Hippocampal formation (tissue), 2 donors: ENCODE measurements at regions not wholly inside any gene's neighbourhood (a gene's known extent, or its start where the extent isn't known, plus 50 kb on each side); places are given as distances from the start of the nearest gene placed in this dataset.
"Not testable (repeated sequence)": the region's sequence is repeated elsewhere in the genome, so short reads cannot be mapped to it uniquely, and the experiment has no call there.

ENCODE experiments used
- DNase-seq, 2 donors: peaks; one replicate each; lab custom pipeline; 2025; lab: John Stamatoyannopoulos, UW

- DNase-seq, result no peak
Observed at GRCh38 chr20:53800418-53800817, 206.8 kb upstream of the ZNF217 start.

DNA sequence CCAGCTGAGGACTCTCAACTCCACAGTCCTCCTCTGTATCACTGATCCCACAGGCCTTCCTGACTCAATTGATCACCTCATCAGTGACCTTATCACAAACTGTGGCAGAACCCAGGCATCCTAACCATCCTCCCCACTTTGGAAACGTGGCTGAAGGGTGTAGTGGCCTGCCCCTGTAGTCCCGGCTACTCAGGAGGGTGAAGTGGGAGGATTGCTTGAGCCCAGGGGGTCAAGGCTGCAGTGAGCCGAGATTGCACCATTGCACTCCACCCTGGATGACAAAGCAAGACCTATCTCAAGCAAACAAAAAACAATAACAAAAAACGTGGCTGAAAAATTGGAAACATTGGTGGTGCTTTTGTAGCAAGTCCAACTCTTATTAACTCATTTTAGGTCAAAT lies 203.4 kb upstream of the ZNF217 start:
- DNase-seq, result no peak

DNA sequence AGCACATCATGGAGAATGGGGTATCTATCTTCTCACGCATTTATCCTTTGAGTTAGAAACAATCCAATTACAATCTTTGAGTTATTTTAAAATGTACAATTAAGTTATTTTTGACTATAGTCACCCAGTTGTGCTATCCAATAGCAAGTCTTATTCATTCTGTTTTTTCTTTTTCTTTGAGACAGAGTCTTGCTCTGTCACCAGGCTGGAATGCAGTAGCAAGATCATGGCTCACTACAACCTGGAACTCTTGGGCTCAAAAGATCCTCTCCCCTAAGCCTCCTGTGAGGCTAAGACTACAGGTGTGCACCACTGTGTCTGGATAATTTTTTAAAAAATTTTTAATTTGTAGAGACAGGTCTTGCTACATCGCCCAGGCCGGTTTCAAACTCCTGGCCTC lies 201.5 kb upstream of the ZNF217 start:
- DNase-seq, result no peak

GRCh38 chr20:53794529-53795115 lies 201.0 kb upstream of the ZNF217 start:
- no peak for DNase-seq

DNA sequence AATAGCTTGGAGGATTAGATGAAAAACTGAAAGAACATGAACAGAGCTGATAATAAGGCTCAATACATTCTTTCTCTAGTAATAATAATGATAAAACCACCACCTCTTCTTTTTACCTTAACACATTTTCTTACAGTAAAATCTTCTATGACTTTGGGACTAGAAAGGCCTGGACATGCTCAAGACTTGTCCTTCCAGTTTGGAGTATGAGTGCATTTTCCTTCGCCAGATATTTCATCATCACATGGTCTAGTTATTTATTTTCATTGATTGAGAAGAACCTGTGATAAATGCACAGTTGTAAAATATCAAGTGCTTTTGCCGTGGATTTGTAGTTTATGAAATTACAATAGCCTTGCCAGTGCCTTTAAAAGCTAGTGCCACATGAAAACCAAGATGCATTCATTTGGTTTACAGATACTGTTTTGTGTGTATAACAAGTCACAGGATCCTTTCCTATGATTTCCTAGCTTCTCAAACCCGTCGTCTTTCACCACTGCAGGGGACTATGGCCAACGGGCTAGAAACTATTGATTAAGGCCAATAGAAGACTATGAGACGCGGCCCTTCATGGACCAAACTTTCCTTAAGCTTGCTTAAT lies 200.2 kb upstream of the ZNF217 start:
- DNase-seq, result no peak

GRCh38 chr20:53792946-53793536 lies 199.4 kb upstream of the ZNF217 start:
- DNase-seq, result no peak

- DNase-seq, result no peak
Observed at GRCh38 chr20:53789989-53790675, 196.5 kb upstream of the ZNF217 start.

- DNase-seq, result no peak
Observed at GRCh38 chr20:53788253-53789022, 194.8 kb upstream of the ZNF217 start.

DNA sequence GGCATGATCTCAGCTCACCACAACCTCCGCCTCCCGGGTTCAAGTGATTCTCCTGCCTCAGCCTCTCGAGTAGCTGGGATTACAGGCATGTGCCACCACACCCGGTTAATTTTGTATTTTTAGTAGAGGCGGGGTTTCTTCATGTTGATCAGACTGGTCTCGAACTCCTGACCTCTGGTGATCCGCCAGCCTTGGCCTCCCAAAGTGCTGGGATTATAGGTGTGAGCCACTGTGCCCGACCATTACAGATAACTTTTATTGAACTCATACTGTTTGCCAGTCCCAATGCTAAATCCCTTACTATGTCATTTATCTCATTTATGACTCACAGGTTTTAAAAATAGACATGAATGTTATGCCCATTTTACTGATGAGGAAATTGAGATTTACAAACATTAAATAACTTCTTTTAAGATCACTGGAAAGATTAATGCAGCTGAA lies 193.9 kb upstream of the ZNF217 start:
- not testable (repeated sequence) for DNase-seq

- no peak for DNase-seq
Observed at GRCh38 chr20:53786445-53787267, 193.0 kb upstream of the ZNF217 start.

DNA sequence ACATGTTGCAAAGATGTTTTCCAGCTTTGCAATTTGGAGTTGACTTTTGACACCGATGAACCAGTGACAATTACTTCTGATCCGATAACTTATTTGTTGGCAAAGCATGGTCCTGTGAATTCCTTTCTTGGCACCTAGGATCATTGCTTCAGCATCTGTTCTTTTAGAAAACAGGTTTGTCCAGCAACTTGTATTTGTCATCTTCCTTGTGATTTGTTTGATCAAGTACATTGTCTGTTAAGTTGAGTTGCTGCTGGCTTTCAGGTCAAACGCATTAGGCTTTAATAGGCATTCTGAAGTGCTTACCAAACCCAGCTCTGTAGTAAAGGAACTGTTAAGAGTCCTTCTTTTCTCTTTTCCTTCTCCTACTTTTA lies 192.4 kb upstream of the ZNF217 start:
- DNase-seq, result no peak

DNA sequence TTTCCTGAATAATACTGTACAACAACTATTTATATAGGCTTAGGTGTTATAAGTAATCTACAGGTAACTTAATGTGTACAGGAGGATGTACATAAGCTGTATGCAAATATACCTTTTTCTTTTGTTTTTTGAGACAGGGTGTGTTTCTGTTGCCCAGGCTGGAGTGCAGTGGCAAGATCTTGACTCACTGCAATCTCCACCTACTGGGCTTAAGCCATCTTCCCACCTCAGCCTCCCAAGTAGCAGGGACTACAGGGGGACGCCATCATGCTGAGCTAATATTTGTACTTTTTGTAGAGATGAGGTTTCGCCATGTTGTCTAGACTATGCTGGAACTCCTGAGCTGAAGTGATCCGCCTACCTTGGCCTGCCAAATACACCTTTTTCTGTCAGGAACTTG lies 191.7 kb upstream of the ZNF217 start:
- no peak for DNase-seq

DNA sequence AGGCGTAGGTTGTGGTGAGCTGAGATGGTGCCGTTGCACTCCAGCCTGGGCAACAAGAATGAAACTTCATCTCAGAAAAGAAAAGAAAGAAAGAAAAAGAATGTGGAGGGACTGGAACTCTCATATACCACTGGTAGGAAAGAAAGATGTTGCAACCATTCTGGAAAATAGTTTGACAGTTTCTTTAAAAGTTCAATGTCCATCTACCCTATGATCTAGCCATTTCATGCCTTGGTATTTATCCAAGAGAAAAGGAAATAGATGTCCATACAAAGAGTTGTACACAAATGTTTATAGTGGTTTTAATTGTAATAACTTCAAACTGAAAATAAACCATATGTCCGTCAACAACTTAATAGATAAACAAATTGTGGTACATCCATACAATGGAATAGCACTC lies 190.1 kb upstream of the ZNF217 start:
- no peak for DNase-seq

DNA sequence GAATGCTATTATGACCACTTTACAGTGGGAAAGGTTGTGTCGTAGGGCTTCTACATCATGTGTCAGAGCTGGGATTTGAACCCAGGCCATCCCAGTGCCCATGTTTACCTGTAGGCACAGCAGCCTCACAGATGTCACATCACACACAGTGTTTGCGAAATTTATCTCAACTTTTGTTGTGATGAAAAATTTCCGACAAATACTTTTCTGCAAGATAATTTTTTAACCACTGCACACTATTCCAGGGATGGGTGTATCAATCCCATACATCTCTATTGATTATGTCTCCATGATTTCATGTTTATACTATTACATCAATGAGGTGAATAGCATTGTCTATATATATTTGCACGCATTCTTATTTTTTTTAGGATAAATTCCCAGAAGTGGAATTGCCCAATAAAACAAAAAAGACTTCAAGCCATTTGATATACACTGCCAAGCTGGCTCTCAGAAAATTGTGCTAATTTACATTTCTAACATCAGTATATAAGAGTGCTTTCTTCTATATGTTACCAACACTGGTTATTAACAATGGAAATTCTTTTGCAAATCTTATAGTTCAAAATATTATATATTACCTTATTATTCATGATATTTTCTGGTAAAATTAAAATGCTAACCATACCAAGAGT lies 189.1 kb upstream of the ZNF217 start:
- no peak for DNase-seq

DNA sequence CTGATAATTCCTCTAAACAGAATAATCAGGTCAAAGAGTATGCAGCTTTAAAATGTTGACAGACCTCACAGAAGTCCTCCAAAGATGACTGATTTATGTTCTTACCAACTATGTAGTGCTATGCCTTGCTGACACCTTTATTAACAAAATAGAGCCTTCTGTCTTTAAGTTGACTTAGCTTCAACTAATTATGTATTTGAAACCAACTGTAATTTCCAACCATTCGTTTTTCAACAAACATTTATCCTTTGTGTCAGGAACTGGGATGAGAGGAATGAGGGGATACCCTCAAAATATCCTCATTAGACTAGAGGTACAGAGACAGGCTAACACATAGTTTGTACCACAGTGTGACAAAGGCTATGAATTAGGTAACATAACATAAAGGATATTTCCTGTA lies 186.2 kb upstream of the ZNF217 start:
- DNase-seq, result no peak

- no peak for DNase-seq
Observed at GRCh38 chr20:53778736-53779135, 185.1 kb upstream of the ZNF217 start.

DNA sequence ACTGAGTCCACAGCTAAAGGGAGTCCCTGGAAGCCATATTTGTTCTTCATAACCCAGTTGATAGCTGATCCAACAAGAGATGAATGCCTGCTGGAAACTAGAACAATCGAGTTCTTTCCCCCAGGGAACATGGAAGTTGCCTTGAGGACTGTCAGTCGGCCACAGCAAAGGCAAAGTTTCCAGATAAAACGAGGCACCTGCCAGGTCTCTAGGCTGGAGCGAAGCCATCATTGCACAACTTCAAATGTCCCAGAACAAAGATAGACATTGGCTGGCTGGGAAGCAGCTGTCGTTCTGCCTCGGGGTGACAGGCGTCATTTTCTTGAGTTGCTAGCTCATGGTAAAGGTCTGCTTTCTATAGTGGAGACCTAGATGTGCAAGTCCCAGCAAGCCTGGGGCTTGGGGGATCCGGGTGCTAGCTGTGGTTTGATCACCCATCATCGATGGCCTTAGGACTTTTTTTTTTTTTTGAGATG lies 184.4 kb upstream of the ZNF217 start:
- no peak for DNase-seq

- DNase-seq, result not testable (repeated sequence)
Observed at GRCh38 chr20:53777402-53777801, 183.8 kb upstream of the ZNF217 start.

GRCh38 chr20:53776858-53777257 lies 183.2 kb upstream of the ZNF217 start:
- no peak for DNase-seq

DNA sequence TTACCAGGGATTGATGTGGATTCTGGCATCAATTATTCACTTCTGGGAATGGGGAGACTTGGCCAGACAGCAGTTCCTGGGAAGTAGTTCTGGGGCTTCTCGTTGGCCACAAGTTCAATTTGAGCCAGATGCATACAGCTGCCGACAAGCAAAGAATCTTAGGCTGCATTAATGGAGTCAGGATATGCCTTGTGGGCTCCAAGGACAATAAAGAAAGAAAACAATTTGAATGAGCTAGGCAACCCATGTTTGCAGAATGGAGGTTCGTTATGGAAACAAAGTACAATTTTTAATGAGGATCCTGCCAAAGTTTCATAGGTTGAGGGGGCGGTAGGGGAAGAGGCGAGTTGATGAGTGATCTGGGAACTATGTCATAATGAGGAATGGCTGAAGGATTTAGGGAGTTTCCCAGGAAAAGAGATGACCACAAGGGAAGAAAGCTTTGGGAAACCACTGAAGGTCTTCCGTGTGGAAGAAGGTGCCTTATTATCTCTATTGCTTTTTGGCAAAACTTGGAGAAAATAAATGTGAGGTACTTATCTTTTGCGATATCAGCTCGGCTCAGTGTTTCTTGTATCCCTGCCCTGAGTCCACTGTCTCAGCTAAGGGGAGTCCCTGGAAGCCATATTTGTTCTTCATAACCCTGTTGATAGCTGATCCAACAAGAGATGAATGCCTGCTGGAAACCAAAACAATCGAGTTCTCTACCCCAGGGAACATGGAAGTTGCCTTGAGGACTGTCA lies 181.0 kb upstream of the ZNF217 start:
- no peak for DNase-seq
